Heart right ventricle (tissue), 16 donors: ENCODE measurements at regions not wholly inside any gene's neighbourhood (a gene's known extent, or its start where the extent isn't known, plus 50 kb on each side); places are given as distances from the start of the nearest gene placed in this dataset.

ENCODE experiments used
- ATAC-seq, 8 donors: fragments of 200-7000 bp; cut with Tn5 transposase; one replicate each; pipeline ENCODE4 v1.9.1; 2020; ENCODE audit warnings: mild to moderate bottlenecking in 8 of 8, moderate library complexity in 8 of 8, moderate number of reproducible peaks in 1 of 8
- DNase-seq, 2 donors: peaks; one replicate each; pipeline ENCODE4 v3.0.0-alpha.2; 2020
- H3K27ac ChIP-seq, 10 donors: fragments of 200-600 bp; sonication (generic) in 2 of 10; one replicate each; pipeline versions ENCODE4 v1.5.0 to v1.8.0; 2020 to 2022; ENCODE audit warnings: mild to moderate bottlenecking in 3 of 10
- H3K27me3 ChIP-seq, 7 donors: fragments of 200-600 bp; one replicate each; pipeline ENCODE4 v1.8.0; 2021 to 2022; ENCODE audit warnings: mild to moderate bottlenecking in 2 of 7
- H3K36me3 ChIP-seq, 9 donors: fragments of 200-600 bp; sonication (generic) in 1 of 9; one replicate each; pipeline versions ENCODE4 v1.5.0 to v1.8.0; 2020 to 2022; ENCODE audit warnings: mild to moderate bottlenecking in 2 of 9
- H3K4me1 ChIP-seq, 9 donors: fragments of 200-600 bp; sonication (generic) in 1 of 9; one replicate each; pipeline versions ENCODE4 v1.5.0 to v1.8.0; 2020 to 2022; ENCODE audit warnings: mild to moderate bottlenecking in 4 of 9
- H3K4me3 ChIP-seq, 10 donors: fragments of 200-600 bp; sonication (generic) in 2 of 10; one replicate each; pipeline versions ENCODE4 v1.5.0 to v1.8.0; 2020 to 2022; ENCODE audit warnings: mild to moderate bottlenecking in 7 of 10, moderate library complexity in 2 of 10
- H3K9me3 ChIP-seq, 11 donors: fragments of 200-600 bp in 10 of 11; sonication (generic) in 2 of 11; one replicate each; pipeline versions ENCODE4 v1.5.0 to v1.8.0; 2013 to 2022; ENCODE audit warnings: mild to moderate bottlenecking in 2 of 11, control low read depth in 1 of 11, moderate library complexity in 1 of 11
- WGBS, 2 donors: extraction: QIAGEN DNeasy Blood & Tissue Kit; methylation state at CpG; one replicate each; pipeline ENCODE4 v1.1.7; 2013; ENCODE audit warnings: inconsistent platforms in 1 of 2; 5-methylcytosine and 5-hydroxymethylcytosine counted together
- intact Hi-C, 10 donors: fragments of 100-400 bp; cut with DNase I; formaldehyde crosslinking; loops; one replicate each; pipeline versions ENCODE4 v1.11.1 to v1.14.2; 2022
- TF ChIP-seq, protein P1 (sequence below), 9 donors: fragments of 200-600 bp; sonication (generic) in 2 of 9; IDR thresholded peaks; one replicate each; pipeline versions ENCODE4 v1.5.0 to v1.8.0; 2021 to 2022; ENCODE audit warnings: antibody characterized with exemption in 9 of 9, mild to moderate bottlenecking in 5 of 9, moderate library complexity in 1 of 9
- donor health status: Arrhythmogenic right ventricular cardiomyopathy.
- donor health status: ischemic (EF 13 %, LVEDD 7.1; RV severe dilation, severe dysfunction).
- donor health status: healthy with polysubstance abuse.
- donor health status: DM: no; HTN: yes; CAD: no.
- donor health status: DM: no; HTN: no; CAD: no.
- donor health status: ischemic (EF 25% LVEDD 6.9; RV normal size, moderate dysfunction).
- donor health status: ischemic (EF 25% LVEDD 5.7; RV mildly dilated, moderate dysfunction).
- donor health status: healthy.
- donor health status: DM: yes; HTN: yes; CAD: no.
- donor health status: Ischemic cardiomyopathy.
- donor health status: ischemic (EF 35%, LVEDD 5.7; RV mildly dilated, moderate dysfunction).
- donor health status: nonischemic (EF 11% LVEDD 7.7; RV severe dilation, severe dysfunction).
- donor health status: DM: yes; HTN: yes; CAD: no.
- donor health status: PGD.
- donor health status: ischemic (EF 29% LVEDD 5.4; RV normal size, mild dysfunction).
- donor health status: nonischemic (EF 23%, LVEDD 6.1; RV moderate dilation, normal function).

DNA sequence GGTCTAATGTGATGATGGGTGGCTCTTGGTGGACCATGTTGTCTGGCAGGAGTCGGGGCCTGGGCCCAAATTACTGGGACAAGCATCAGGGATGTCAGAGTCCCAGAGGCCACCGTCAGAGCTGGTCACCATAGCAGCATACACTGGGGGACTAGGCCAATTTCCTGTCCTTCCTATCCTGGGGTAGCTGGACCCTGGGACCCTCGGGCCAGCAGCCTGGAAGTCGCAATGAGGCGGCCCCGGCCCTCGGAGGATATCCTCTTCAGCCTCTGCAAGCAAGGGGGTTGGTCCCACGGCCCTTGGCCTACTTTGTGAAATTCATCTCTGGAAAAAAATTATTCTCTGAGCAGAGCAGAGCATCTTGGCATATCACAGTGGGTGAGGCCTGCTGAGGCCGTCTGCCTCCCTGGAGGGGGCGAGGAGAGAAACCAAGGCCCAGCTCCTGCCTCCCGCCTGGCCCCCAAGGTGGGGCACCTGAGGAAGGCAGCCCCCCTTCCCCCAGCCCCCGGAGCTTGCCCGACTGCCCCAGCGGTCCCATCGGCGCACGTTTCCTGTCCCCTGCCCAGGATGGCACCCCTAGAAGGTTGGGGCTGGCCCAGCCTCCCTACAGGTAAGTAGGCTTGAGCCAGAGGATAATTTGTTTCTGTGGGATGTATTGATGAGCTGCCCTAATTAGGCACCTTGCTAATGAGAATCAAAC lies 135.0 kb upstream of the MYL2 start:
- WGBS, 2 donors: 80 to 84% methylated on average over 17 of the region's 17 CpGs
- intact Hi-C loops: no loop called here
- Histone ChIP-seq H3K9me3 (peaks cover 0 to 16% (median 0%) of the 10 kb centered on the region in 11 donors), H3K4me1 (peaks cover 0 to 14% (median 0%) of the 10 kb centered on the region in 9 donors), H3K27ac (no peak overlapping the region), H3K4me3 (no peak overlapping the region), H3K27me3 (no peaks in the 10 kb centered on the region), H3K36me3 (no peaks in the 10 kb centered on the region)
- ATAC-seq (no peak), DNase-seq (no peak)
- TF ChIP-seq, protein P1, sequence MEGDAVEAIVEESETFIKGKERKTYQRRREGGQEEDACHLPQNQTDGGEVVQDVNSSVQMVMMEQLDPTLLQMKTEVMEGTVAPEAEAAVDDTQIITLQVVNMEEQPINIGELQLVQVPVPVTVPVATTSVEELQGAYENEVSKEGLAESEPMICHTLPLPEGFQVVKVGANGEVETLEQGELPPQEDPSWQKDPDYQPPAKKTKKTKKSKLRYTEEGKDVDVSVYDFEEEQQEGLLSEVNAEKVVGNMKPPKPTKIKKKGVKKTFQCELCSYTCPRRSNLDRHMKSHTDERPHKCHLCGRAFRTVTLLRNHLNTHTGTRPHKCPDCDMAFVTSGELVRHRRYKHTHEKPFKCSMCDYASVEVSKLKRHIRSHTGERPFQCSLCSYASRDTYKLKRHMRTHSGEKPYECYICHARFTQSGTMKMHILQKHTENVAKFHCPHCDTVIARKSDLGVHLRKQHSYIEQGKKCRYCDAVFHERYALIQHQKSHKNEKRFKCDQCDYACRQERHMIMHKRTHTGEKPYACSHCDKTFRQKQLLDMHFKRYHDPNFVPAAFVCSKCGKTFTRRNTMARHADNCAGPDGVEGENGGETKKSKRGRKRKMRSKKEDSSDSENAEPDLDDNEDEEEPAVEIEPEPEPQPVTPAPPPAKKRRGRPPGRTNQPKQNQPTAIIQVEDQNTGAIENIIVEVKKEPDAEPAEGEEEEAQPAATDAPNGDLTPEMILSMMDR (IDR thresholded peaks at IDR 0.05): no peak

DNA sequence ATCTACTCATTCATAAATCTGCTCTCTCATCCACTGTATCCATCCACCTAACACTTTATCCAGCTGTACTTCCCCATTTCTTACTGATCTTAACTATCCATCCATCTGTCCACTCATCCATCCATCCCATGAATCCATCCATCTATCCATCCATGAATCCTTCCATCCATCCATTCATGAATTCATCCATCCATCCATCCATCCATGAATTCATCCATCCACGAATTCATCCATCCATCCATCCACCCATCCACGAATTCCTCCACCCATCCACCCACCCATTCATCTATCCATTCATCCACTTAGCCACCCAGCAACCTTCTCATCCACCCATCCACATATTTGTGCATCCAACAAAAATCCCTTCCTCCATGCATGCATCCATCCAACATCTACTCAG lies 128.6 kb upstream of the MYL2 start:
- H3K36me3 ChIP-seq: no peaks in the 10 kb centered on the region
- TF ChIP-seq, protein P1 (IDR thresholded peaks at IDR 0.05): no peak

DNA sequence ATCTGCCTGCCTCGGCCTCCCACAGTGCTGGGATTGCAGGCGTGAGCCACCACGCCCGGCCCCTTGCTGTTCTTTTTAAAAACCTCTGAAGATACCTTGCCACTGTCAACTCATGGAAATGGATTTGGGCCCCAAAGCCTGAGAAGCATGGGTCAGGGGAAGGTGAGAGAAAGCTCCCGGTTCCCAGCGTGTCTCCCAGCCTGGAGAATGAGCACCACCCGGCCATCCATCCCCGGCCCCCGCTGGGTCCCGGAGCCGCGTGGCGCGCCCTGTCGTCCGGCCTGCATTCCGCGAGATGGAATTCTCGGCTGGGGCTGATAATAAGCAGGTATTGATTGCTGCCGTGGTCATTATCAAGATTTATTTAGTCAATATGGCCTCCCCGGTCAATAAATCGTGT lies 126.5 kb upstream of the MYL2 start:
- Histone ChIP-seq H3K4me1 (no peaks in the 10 kb centered on the region), H3K27ac (no peak overlapping the region), H3K27me3 (peaks cover 0 to 20% (median 0%) of the 10 kb centered on the region in 7 donors), H3K36me3 (no peaks in the 10 kb centered on the region), H3K4me3 (no peak overlapping the region), H3K9me3 (peaks cover 0 to 11% (median 0%) of the 10 kb centered on the region in 11 donors)
- WGBS, 2 donors: 70 to 74% methylated on average over 22 of the region's 22 CpGs
- intact Hi-C loops: no loop called here
- DNase-seq (no peak), ATAC-seq (no peak)
- TF ChIP-seq, protein P1 (IDR thresholded peaks at IDR 0.05): no peak

More for the DNA sequence above, 128.6 kb upstream of the MYL2 start:
- Histone ChIP-seq H3K27me3 (peaks cover 0 to 20% (median 0%) of the 10 kb centered on the region in 7 donors), H3K27ac (no peak overlapping the region), H3K4me1 (no peaks in the 10 kb centered on the region), H3K9me3 (peaks cover 0 to 11% (median 0%) of the 10 kb centered on the region in 11 donors), H3K4me3 (no peak overlapping the region)
- DNase-seq: no peak
- no peak for ATAC-seq
- WGBS, 2 donors: 79 to 86% methylated on average over 2 of the region's 2 CpGs
- intact Hi-C loops: no loop called here

DNA sequence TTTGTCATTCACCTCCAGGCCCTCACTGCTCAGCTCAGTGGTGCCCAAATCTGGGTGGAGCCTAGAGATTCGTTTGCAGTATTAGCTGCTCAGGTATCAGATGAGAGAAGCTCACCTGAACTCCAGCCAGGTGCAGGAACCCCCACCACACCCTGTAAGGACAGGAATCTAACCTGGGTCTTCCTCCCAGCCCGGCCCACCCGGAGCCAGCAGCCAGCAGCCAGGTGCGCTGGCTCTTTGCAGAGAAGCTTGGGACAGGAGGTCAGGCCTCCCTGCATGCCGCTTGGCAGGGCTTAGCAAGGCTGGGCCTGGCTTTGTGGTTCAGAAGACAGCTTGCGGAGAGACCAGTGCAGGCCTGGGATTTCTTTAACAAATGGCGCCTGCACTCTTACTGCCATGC lies 125.6 kb upstream of the MYL2 start:
- H3K27me3 ChIP-seq: peaks cover 0 to 20% (median 0%) of the 10 kb centered on the region in 7 donors
- no peak for DNase-seq
- no peak for ATAC-seq
- H3K4me1 ChIP-seq: no peaks in the 10 kb centered on the region
- intact Hi-C loops: no loop called here
- peaks cover 0 to 2% (median 0%) of the 10 kb centered on the region in 11 donors for H3K9me3 ChIP-seq
- no peak overlapping the region for H3K27ac ChIP-seq
- H3K4me3 ChIP-seq: no peak overlapping the region
- no peaks in the 10 kb centered on the region for H3K36me3 ChIP-seq
- TF ChIP-seq, protein P1 (IDR thresholded peaks at IDR 0.05): no peak
- WGBS, 2 donors: 88 to 90% methylated on average over 7 of the region's 7 CpGs
